ENCODE measurements at regions not wholly inside any gene's neighbourhood (a gene's known extent, or its start where the extent isn't known, plus 50 kb on each side); places are given as distances from the start of the nearest gene placed in this dataset.

DNA sequence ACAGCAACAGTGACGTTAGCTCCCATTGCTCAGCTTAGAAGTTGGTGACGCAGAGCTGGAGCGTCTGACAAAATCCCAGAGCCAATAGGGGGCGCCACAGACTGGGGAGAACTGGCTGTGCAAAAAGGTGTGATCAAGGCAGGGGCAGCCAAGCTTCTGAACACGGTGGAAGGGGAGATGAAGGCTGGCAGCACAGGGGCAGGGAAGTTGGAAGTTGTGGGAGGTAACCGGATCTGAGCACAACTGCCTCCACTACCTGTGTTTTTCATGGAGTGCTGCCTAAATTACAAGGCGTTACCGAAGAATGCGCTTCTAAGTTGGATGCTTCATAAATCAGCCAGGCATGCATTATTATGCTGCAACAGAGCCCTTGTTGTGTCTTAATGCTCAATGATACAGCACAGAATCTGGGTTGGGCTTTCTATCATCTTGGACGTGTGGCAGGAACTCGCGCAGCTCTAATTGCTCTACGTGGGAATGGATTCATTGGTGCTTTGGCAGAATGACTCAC is 370.0 kb downstream of the SLC4A3 start:
- DNase-seq (ENCODE audit: low read depth in 2 of 2), result no peak

GRCh38 chr2:219998107-219998506 is 370.7 kb downstream of the SLC4A3 start:
- no peak for DNase-seq (ENCODE audit: low read depth in 2 of 2)

DNA sequence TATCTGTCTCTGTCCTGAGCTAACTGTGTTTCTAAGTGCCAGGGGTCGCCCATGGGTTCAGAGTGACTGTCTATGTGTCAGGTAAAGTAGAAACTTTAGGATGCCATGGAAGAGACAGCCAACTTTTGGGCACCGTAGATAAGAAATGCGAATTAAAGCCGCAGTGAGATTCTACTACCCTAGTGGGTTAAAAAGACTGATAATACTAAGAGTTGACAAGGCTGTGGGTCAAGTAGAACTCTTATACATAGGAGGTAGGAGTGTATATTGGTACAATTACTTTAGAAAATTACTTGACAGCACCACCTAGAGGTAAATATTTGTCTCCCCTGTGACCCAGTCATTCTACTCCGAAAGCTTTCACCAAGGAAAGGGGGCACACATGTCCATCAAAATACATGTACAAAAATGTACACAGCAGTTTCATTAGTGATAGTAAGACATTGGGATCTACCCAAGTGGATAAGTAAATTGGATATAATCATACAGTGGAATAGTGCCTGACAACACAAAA is 371.3 kb downstream of the SLC4A3 start:
- no peak for DNase-seq (ENCODE audit: low read depth in 2 of 2)

DNA sequence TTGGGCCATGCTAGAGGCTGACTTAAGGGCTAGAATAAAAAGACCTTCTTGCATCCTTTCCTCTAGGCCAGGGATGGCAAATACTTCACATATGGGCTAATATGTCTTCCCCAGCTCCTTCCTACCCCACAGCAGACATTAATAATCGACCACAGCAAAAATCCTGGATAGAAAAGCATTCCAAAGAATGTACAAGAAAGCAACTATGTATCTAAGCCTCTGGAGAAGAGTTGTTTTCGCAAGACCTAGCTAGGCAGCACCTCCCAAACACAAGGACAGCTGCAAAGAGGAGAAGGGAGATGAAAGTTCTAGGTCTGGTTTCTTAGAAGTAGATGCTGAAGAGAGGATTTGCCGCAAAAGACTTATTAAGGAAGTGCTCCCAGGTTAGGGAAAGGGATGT is 372.6 kb downstream of the SLC4A3 start:
- no peak for DNase-seq (ENCODE audit: low read depth in 2 of 2)

DNA sequence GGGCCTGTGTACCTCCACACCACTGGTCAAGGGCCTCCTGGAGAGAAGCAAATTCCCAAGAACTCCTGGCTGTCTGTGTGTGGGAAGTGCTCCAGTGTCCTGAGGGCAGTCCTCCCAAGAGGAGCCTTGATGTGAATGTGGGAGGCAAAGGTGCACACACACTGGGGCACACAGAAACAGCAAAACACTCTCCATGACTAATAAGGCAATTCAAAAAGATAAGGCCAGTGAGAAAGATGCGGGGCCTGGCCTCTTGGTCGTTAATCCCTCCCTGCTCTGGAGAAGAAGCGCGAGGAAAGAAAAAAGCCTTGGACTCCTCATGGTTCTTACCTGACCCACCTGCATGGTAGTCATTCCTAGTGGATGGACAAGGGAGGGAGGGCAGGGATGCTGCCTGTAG is 373.2 kb downstream of the SLC4A3 start:
- DNase-seq (ENCODE audit: low read depth in 2 of 2), result no peak

- DNase-seq (ENCODE audit: low read depth in 2 of 2), result no peak
These were observed 374.3 kb downstream of the SLC4A3 start for GRCh38 chr2:220001751-220002150.

GRCh38 chr2:220002251-220002650 is 374.8 kb downstream of the SLC4A3 start:
- DNase-seq (ENCODE audit: low read depth in 2 of 2), result no peak

GRCh38 chr2:220002699-220003098 is 375.3 kb downstream of the SLC4A3 start:
- no peak for DNase-seq (ENCODE audit: low read depth in 2 of 2)

DNA sequence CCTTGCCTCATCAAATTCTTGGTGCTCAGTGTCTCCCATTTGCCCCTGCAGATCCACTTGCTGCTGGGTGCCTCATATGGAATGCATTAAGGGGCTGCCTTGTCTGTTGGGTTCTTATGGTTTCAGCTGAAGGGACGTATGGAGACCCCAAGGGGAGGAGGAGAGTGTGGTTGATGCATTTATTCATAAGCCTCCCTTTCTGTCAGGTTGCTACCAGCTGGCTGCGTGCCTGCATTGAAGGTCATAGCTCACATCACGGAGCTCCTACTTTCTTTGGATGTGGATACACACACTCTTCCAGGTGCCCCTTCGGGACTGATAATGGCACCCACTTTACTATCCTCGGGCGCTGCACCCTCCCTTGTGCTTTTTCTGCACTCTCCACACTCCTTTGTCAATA is 377.9 kb downstream of the SLC4A3 start:
- no peak for DNase-seq (ENCODE audit: low read depth in 2 of 2)

GRCh38 chr2:220006152-220006621 is 378.8 kb downstream of the SLC4A3 start:
- no peak for DNase-seq (ENCODE audit: low read depth in 2 of 2)

DNA sequence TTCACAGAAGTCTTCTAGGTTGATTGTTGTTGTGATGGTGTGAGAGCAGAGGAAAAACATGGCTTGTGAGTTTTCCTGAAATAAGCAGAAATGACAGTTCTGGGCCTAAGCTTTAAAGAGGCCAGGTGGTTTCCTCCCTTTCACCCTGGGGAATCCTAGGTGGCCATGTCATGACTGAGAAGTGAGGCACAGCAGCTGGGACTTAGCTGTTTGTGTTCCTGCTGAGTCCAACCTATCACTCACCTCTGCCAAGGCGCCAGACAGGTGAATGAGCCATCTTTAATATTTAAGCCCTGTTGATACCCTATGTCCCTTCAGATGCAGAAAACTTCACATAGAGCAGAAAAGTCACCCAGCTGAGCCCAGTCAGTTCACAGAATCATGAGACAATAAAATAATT is 384.4 kb downstream of the SLC4A3 start:
- DNase-seq (ENCODE audit: low read depth in 2 of 2), result no peak

DNA sequence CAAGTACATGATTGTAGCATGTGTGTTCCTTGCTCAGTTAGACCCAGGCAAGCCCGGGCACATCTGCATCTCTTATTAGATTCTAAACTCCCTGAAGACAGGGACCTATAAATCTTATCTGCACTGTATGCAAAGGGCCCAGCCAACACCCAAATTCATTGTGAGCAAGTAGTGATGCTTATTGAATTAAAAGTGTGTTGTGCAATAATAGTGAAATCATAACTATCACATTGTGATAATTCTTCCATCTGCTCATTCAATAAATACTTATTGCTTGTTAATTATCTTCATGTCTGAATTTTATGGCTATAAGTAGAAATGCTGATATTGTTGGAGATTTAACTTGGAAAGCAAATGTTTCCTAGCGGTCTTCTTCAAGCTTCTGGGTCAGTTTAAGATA is 387.5 kb downstream of the SLC4A3 start:
- DNase-seq (ENCODE audit: low read depth in 2 of 2), result no peak

GRCh38 chr2:220015576-220015975 is 388.1 kb downstream of the SLC4A3 start:
- no peak for DNase-seq (ENCODE audit: low read depth in 2 of 2)

- DNase-seq (ENCODE audit: low read depth in 2 of 2), result no peak
These were observed 397.8 kb downstream of the SLC4A3 start for GRCh38 chr2:220025207-220025606.

DNA sequence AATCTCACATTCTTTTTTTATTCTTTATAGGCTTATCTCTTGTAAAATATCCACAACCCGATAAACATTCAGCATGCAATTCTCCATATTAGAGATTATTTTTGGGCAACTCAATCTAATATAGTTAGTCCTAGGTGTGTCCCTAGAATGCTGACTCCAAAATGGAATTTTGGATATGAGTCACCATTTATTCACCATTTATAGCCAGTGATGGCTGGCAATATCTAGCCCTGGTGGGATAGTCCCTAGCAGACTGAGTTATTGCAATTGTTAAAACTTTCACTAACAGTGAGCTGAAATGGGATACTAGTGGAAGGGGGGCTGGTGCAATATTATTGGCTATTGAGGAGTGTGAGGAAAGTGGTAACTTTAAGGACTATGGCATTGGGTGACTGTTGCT is 401.6 kb downstream of the SLC4A3 start:
- no peak for DNase-seq (ENCODE audit: low read depth in 2 of 2)

- DNase-seq (ENCODE audit: low read depth in 2 of 2), result no peak
These were observed 406.1 kb downstream of the SLC4A3 start for GRCh38 chr2:220033546-220033945.

DNA sequence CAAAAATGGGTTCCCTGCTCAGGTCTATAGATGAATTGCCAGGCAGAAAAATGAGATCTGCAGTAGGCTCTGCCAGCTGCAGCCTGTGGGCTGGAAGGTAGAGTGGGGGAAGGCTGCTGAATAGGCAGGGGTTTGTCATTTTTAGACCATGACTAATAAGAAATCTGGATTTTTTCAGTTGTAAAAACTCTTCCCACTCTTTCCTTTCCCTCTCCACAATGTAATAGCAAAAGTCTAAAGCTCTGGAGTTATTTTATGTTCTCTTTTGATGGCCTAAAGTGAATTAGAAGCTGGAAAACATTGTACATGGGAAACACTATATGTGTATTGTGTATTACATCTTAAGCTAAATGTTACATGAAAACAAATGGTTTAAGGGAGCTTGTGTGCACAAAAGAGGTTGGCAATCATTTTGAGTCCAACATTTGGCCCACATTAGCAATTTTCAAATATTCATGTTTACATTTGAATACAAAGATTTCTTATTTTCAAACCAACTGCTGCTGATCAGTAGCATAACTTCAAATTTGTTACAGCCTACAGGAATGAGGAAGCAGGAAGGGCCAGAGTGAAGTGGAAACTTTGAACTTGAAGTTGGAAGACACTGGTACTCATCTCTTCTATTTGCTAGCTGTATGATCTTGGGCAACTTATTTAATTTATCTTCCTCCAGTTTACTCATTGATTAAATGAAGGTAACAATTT is 407.1 kb downstream of the SLC4A3 start:
- no peak for DNase-seq (ENCODE audit: low read depth in 2 of 2)

- no peak for DNase-seq (ENCODE audit: low read depth in 2 of 2)
These were observed 409.0 kb downstream of the SLC4A3 start for GRCh38 chr2:220036431-220036830.

- DNase-seq (ENCODE audit: low read depth in 2 of 2), result no peak
These were observed 412.9 kb downstream of the SLC4A3 start for GRCh38 chr2:220040346-220040745.

GRCh38 chr2:220041447-220041846 is 414.0 kb downstream of the SLC4A3 start:
- DNase-seq (ENCODE audit: low read depth in 2 of 2), result no peak

- no peak for DNase-seq (ENCODE audit: low read depth in 2 of 2)
These were observed 415.9 kb downstream of the SLC4A3 start for GRCh38 chr2:220043155-220043989.

DNA sequence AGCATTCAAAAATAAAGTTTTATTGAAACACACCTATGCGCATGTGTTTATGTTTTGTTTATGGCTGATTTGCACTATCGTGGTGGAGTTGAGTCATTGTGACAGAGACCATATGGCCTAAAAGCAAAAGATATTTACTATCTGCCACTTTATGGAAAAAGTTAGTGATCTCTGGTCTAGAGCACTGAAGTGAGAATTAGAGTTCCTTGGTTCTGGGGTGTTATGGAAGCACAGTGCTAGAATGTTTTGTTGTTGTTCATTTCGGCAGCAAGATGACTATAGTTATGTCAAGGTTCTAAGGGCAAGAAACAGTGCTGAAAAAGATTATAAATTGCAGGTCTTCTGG is 416.5 kb downstream of the SLC4A3 start:
- no peak for DNase-seq (ENCODE audit: low read depth in 2 of 2)

DNA sequence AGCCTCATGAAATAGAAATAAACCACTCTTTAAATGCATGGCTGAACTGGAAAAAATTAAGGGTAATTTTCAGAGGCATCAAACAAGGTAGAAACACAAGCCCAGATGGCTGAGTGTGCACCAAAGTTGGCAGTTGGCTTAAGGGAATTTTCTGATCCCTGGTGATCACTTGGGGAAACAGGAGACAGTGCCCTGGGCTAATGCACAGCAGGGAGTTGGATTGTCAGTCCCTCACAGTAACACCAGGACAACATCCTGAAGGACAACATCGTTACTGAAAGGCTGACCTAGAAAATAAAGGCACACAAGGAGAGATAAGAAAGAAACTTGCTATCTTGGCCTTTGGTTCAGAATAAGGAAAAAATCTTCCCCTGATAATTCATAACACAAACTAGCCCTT is 417.0 kb downstream of the SLC4A3 start:
- no peak for DNase-seq (ENCODE audit: low read depth in 2 of 2)
